ENCODE measurements at regions not wholly inside any gene's neighbourhood (a gene's known extent, or its start where the extent isn't known, plus 50 kb on each side); places are given as distances from the start of the nearest gene placed in this dataset.

DNA sequence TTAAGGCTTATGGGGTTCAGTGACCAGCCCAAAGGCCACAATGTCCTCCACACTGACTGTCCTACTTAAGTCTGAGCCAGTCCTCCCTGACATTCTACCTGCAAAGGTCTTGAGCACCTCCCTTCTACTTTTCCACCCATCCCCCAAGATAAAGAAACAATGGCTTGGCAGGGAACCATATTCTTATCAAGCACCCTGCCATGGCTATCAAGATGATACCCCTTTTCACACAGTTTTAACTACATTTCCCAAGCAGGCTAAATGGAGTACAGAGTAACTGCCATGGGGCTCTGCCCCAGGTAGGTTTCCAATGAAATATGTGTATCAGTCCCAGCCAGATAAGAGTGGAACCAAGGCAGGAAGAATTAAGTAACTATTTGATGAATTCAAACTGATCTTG, 85.9 kb upstream of the MOCS1 start:
- TF ChIP-seq, protein P1, sequence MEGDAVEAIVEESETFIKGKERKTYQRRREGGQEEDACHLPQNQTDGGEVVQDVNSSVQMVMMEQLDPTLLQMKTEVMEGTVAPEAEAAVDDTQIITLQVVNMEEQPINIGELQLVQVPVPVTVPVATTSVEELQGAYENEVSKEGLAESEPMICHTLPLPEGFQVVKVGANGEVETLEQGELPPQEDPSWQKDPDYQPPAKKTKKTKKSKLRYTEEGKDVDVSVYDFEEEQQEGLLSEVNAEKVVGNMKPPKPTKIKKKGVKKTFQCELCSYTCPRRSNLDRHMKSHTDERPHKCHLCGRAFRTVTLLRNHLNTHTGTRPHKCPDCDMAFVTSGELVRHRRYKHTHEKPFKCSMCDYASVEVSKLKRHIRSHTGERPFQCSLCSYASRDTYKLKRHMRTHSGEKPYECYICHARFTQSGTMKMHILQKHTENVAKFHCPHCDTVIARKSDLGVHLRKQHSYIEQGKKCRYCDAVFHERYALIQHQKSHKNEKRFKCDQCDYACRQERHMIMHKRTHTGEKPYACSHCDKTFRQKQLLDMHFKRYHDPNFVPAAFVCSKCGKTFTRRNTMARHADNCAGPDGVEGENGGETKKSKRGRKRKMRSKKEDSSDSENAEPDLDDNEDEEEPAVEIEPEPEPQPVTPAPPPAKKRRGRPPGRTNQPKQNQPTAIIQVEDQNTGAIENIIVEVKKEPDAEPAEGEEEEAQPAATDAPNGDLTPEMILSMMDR (IDR thresholded peaks at IDR 0.05; ENCODE audit: low read length), result no peak
- no peak for TF ChIP-seq EZH2 (IDR thresholded peaks at IDR 0.05; ENCODE audit: borderline replicate concordance, low read length)

Data from OCI-LY1 (cell line).